ENCODE measurements at regions not wholly inside any gene's neighbourhood (a gene's known extent, or its start where the extent isn't known, plus 50 kb on each side); places are given as distances from the start of the nearest gene placed in this dataset.

- H3K4me1 ChIP-seq (ENCODE audit: control insufficient read depth in 3 of 3, insufficient read depth in 3 of 3, low read length in 3 of 3) = no peaks in the 10 kb centered on the region
- H3K36me3 ChIP-seq (ENCODE audit: control insufficient read depth in 3 of 3, insufficient read depth in 3 of 3, low read length in 3 of 3) = no peaks in the 10 kb centered on the region
- H3K9ac ChIP-seq (ENCODE audit: low read depth in 1 of 3, low read length in 3 of 3) = no peak overlapping the region
- no peak overlapping the region for H3K4me3 ChIP-seq (ENCODE audit: low read length in 3 of 3)
- H3K27ac ChIP-seq (ENCODE audit: low read depth, low read length) = no peak overlapping the region
- peaks cover 0 to 2% (median 0%) of the 10 kb centered on the region in 3 donors for H3K27me3 ChIP-seq (ENCODE audit: control insufficient read depth in 3 of 3, insufficient read depth in 3 of 3, low read length in 3 of 3)
- H3K9me3 ChIP-seq (ENCODE audit: control insufficient read depth in 3 of 3, low read length in 3 of 3) = no peaks in the 10 kb centered on the region
Observed at GRCh38 chrX:861340-861890, 230.8 kb downstream of the SHOX start.

GRCh38 chrX:859329-859728, 228.7 kb downstream of the SHOX start:
- Histone ChIP-seq H3K4me1 (ENCODE audit: control insufficient read depth in 3 of 3, insufficient read depth in 3 of 3, low read length in 3 of 3) (no peaks in the 10 kb centered on the region), H3K4me3 (ENCODE audit: low read length in 3 of 3) (no peak overlapping the region), H3K9me3 (ENCODE audit: control insufficient read depth in 3 of 3, low read length in 3 of 3) (no peaks in the 10 kb centered on the region), H3K9ac (ENCODE audit: low read depth in 1 of 3, low read length in 3 of 3) (no peak overlapping the region), H3K27me3 (ENCODE audit: control insufficient read depth in 3 of 3, insufficient read depth in 3 of 3, low read length in 3 of 3) (no peaks in the 10 kb centered on the region), H3K36me3 (ENCODE audit: control insufficient read depth in 3 of 3, insufficient read depth in 3 of 3, low read length in 3 of 3) (no peaks in the 10 kb centered on the region), H3K27ac (ENCODE audit: low read depth, low read length) (no peak overlapping the region)

GRCh38 chrX:858542-859078, 228.0 kb downstream of the SHOX start:
- no peak overlapping the region for H3K9ac ChIP-seq (ENCODE audit: low read depth in 1 of 3, low read length in 3 of 3)
- H3K9me3 ChIP-seq (ENCODE audit: control insufficient read depth in 3 of 3, low read length in 3 of 3) = no peaks in the 10 kb centered on the region
- no peak overlapping the region for H3K27ac ChIP-seq (ENCODE audit: low read depth, low read length)
- H3K4me3 ChIP-seq (ENCODE audit: low read length in 3 of 3) = no peak overlapping the region
- H3K36me3 ChIP-seq (ENCODE audit: control insufficient read depth in 3 of 3, insufficient read depth in 3 of 3, low read length in 3 of 3) = no peaks in the 10 kb centered on the region
- no peaks in the 10 kb centered on the region for H3K27me3 ChIP-seq (ENCODE audit: control insufficient read depth in 3 of 3, insufficient read depth in 3 of 3, low read length in 3 of 3)
- H3K4me1 ChIP-seq (ENCODE audit: control insufficient read depth in 3 of 3, insufficient read depth in 3 of 3, low read length in 3 of 3) = no peaks in the 10 kb centered on the region

- no peaks in the 10 kb centered on the region for H3K4me1 ChIP-seq (ENCODE audit: control insufficient read depth in 3 of 3, insufficient read depth in 3 of 3, low read length in 3 of 3)
- H3K9me3 ChIP-seq (ENCODE audit: control insufficient read depth in 3 of 3, low read length in 3 of 3) = no peaks in the 10 kb centered on the region
- no peaks in the 10 kb centered on the region for H3K36me3 ChIP-seq (ENCODE audit: control insufficient read depth in 3 of 3, insufficient read depth in 3 of 3, low read length in 3 of 3)
- no peak overlapping the region for H3K27ac ChIP-seq (ENCODE audit: low read depth, low read length)
- no peak overlapping the region for H3K9ac ChIP-seq (ENCODE audit: low read depth in 1 of 3, low read length in 3 of 3)
- no peak overlapping the region for H3K4me3 ChIP-seq (ENCODE audit: low read length in 3 of 3)
- H3K27me3 ChIP-seq (ENCODE audit: control insufficient read depth in 3 of 3, insufficient read depth in 3 of 3, low read length in 3 of 3) = no peaks in the 10 kb centered on the region
Observed at GRCh38 chrX:857376-857775, 226.8 kb downstream of the SHOX start.

GRCh38 chrX:856566-857290, 226.1 kb downstream of the SHOX start:
- H3K27ac ChIP-seq (ENCODE audit: low read depth, low read length) = no peak overlapping the region
- no peak overlapping the region for H3K4me3 ChIP-seq (ENCODE audit: low read length in 3 of 3)
- H3K4me1 ChIP-seq (ENCODE audit: control insufficient read depth in 3 of 3, insufficient read depth in 3 of 3, low read length in 3 of 3) = no peaks in the 10 kb centered on the region

GRCh38 chrX:853304-853703, 222.7 kb downstream of the SHOX start:
- Histone ChIP-seq H3K9ac (ENCODE audit: low read depth in 1 of 3, low read length in 3 of 3) (no peak overlapping the region), H3K9me3 (ENCODE audit: control insufficient read depth in 3 of 3, low read length in 3 of 3) (no peaks in the 10 kb centered on the region), H3K4me3 (ENCODE audit: low read length in 3 of 3) (no peak overlapping the region), H3K36me3 (ENCODE audit: control insufficient read depth in 3 of 3, insufficient read depth in 3 of 3, low read length in 3 of 3) (no peaks in the 10 kb centered on the region), H3K27me3 (ENCODE audit: control insufficient read depth in 3 of 3, insufficient read depth in 3 of 3, low read length in 3 of 3) (no peaks in the 10 kb centered on the region), H3K4me1 (ENCODE audit: control insufficient read depth in 3 of 3, insufficient read depth in 3 of 3, low read length in 3 of 3) (no peaks in the 10 kb centered on the region), H3K27ac (ENCODE audit: low read depth, low read length) (no peak overlapping the region)

More at GRCh38 chrX:856566-857290, 226.1 kb downstream of the SHOX start:
- no peaks in the 10 kb centered on the region for H3K27me3 ChIP-seq (ENCODE audit: control insufficient read depth in 3 of 3, insufficient read depth in 3 of 3, low read length in 3 of 3)
- no peaks in the 10 kb centered on the region for H3K36me3 ChIP-seq (ENCODE audit: control insufficient read depth in 3 of 3, insufficient read depth in 3 of 3, low read length in 3 of 3)
- H3K9me3 ChIP-seq (ENCODE audit: control insufficient read depth in 3 of 3, low read length in 3 of 3) = no peaks in the 10 kb centered on the region
- no peak overlapping the region for H3K9ac ChIP-seq (ENCODE audit: low read depth in 1 of 3, low read length in 3 of 3)

GRCh38 chrX:850471-850916, 219.9 kb downstream of the SHOX start:
- no peaks in the 10 kb centered on the region for H3K4me1 ChIP-seq (ENCODE audit: control insufficient read depth in 3 of 3, insufficient read depth in 3 of 3, low read length in 3 of 3)
- no peaks in the 10 kb centered on the region for H3K27me3 ChIP-seq (ENCODE audit: control insufficient read depth in 3 of 3, insufficient read depth in 3 of 3, low read length in 3 of 3)
- no peaks in the 10 kb centered on the region for H3K9me3 ChIP-seq (ENCODE audit: control insufficient read depth in 3 of 3, low read length in 3 of 3)
- H3K27ac ChIP-seq (ENCODE audit: low read depth, low read length) = no peak overlapping the region
- no peak overlapping the region for H3K4me3 ChIP-seq (ENCODE audit: low read length in 3 of 3)
- H3K36me3 ChIP-seq (ENCODE audit: control insufficient read depth in 3 of 3, insufficient read depth in 3 of 3, low read length in 3 of 3) = no peaks in the 10 kb centered on the region
- no peak overlapping the region for H3K9ac ChIP-seq (ENCODE audit: low read depth in 1 of 3, low read length in 3 of 3)

- Histone ChIP-seq H3K36me3 (ENCODE audit: control insufficient read depth in 3 of 3, insufficient read depth in 3 of 3, low read length in 3 of 3) (no peaks in the 10 kb centered on the region), H3K4me1 (ENCODE audit: control insufficient read depth in 3 of 3, insufficient read depth in 3 of 3, low read length in 3 of 3) (no peaks in the 10 kb centered on the region), H3K9me3 (ENCODE audit: control insufficient read depth in 3 of 3, low read length in 3 of 3) (no peaks in the 10 kb centered on the region), H3K9ac (ENCODE audit: low read depth in 1 of 3, low read length in 3 of 3) (no peak overlapping the region), H3K4me3 (ENCODE audit: low read length in 3 of 3) (no peak overlapping the region), H3K27me3 (ENCODE audit: control insufficient read depth in 3 of 3, insufficient read depth in 3 of 3, low read length in 3 of 3) (no peaks in the 10 kb centered on the region), H3K27ac (ENCODE audit: low read depth, low read length) (no peak overlapping the region)
Observed at GRCh38 chrX:848386-848785, 217.8 kb downstream of the SHOX start.

- no peak overlapping the region for H3K9ac ChIP-seq (ENCODE audit: low read depth in 1 of 3, low read length in 3 of 3)
- H3K4me3 ChIP-seq (ENCODE audit: low read length in 3 of 3) = no peak overlapping the region
- no peaks in the 10 kb centered on the region for H3K27me3 ChIP-seq (ENCODE audit: control insufficient read depth in 3 of 3, insufficient read depth in 3 of 3, low read length in 3 of 3)
- H3K9me3 ChIP-seq (ENCODE audit: control insufficient read depth in 3 of 3, low read length in 3 of 3) = no peaks in the 10 kb centered on the region
- H3K36me3 ChIP-seq (ENCODE audit: control insufficient read depth in 3 of 3, insufficient read depth in 3 of 3, low read length in 3 of 3) = no peaks in the 10 kb centered on the region
- no peaks in the 10 kb centered on the region for H3K4me1 ChIP-seq (ENCODE audit: control insufficient read depth in 3 of 3, insufficient read depth in 3 of 3, low read length in 3 of 3)
- no peak overlapping the region for H3K27ac ChIP-seq (ENCODE audit: low read depth, low read length)
Observed at GRCh38 chrX:843306-843705, 212.7 kb downstream of the SHOX start.

- Histone ChIP-seq H3K36me3 (ENCODE audit: control insufficient read depth in 3 of 3, insufficient read depth in 3 of 3, low read length in 3 of 3) (no peaks in the 10 kb centered on the region), H3K27me3 (ENCODE audit: control insufficient read depth in 3 of 3, insufficient read depth in 3 of 3, low read length in 3 of 3) (no peaks in the 10 kb centered on the region), H3K4me3 (ENCODE audit: low read length in 3 of 3) (no peak overlapping the region), H3K9me3 (ENCODE audit: control insufficient read depth in 3 of 3, low read length in 3 of 3) (peaks cover 2 to 8% (median 4%) of the 10 kb centered on the region in 3 donors), H3K9ac (ENCODE audit: low read depth in 1 of 3, low read length in 3 of 3) (no peak overlapping the region), H3K4me1 (ENCODE audit: control insufficient read depth in 3 of 3, insufficient read depth in 3 of 3, low read length in 3 of 3) (no peaks in the 10 kb centered on the region), H3K27ac (ENCODE audit: low read depth, low read length) (no peak overlapping the region)
Observed at GRCh38 chrX:840556-840955, 210.0 kb downstream of the SHOX start.

All from skeletal muscle tissue (tissue), 3 donors.